ENCODE measurements at regions not wholly inside any gene's neighbourhood (a gene's known extent, or its start where the extent isn't known, plus 50 kb on each side); places are given as distances from the start of the nearest gene placed in this dataset.
"Not testable (repeated sequence)": the region's sequence is repeated elsewhere in the genome, so short reads cannot be mapped to it uniquely, and the experiment has no call there.

GRCh38 chr1:173342736-173343135 lies 134.4 kb upstream of the PRDX6 start:
- no peaks in the 10 kb centered on the region for H3K36me3 Mint-ChIP-seq (ENCODE audit: unreplicated experiment)
- H3K9me3 Mint-ChIP-seq (ENCODE audit: unreplicated experiment) = no peaks in the 10 kb centered on the region
- no peaks in the 10 kb centered on the region for H3K4me1 Mint-ChIP-seq (ENCODE audit: low read depth, unreplicated experiment)
- H3K4me3 Mint-ChIP-seq (ENCODE audit: unreplicated experiment) = no peak overlapping the region
- H3K27me3 Mint-ChIP-seq (ENCODE audit: unreplicated experiment) = peaks cover 1% of the 10 kb centered on the region
- H3K27ac Mint-ChIP-seq (ENCODE audit: unreplicated experiment) = no peak overlapping the region
- DNase-seq = no peak
- TF ChIP-seq CTCF (IDR thresholded peaks at IDR 0.05; ENCODE audit: partially characterized antibody, unreplicated experiment) = no peak

DNA sequence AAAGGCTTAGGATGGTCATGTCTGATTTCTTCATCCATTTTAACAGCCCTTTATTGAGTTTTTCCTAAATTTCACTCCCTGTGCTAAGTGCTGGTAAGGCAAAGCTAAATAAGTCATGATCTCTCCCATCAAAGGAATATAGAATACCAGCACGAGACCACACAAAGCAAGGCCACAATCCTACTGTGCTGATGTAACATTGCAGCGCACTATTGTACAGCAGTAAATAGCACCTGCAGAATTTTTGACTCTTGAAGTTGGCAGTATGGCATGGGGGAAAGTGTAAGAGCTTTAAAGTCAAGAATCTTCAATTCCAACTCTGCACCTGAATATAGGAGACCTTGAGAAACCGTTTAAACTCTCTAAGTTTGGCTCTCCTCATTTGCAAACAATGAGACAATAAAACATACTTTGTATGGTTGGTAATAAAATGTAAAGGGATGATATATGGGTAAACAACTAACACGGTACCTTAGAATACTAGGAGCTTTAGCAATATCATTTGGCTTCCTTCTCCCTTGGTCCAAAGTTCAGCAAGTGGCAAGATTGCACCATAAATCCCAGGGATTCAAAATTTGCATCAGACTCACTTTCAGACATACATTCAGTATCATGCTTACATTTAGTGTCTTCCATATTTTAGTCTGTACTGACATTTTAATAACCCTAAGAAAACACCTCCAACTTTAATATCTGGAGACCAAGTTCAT lies 132.9 kb upstream of the PRDX6 start:
- H3K9me3 Mint-ChIP-seq (ENCODE audit: unreplicated experiment) = no peaks in the 10 kb centered on the region
- H3K27ac Mint-ChIP-seq (ENCODE audit: unreplicated experiment) = no peak overlapping the region
- no peak for TF ChIP-seq CTCF (IDR thresholded peaks at IDR 0.05; ENCODE audit: partially characterized antibody, unreplicated experiment)

DNA sequence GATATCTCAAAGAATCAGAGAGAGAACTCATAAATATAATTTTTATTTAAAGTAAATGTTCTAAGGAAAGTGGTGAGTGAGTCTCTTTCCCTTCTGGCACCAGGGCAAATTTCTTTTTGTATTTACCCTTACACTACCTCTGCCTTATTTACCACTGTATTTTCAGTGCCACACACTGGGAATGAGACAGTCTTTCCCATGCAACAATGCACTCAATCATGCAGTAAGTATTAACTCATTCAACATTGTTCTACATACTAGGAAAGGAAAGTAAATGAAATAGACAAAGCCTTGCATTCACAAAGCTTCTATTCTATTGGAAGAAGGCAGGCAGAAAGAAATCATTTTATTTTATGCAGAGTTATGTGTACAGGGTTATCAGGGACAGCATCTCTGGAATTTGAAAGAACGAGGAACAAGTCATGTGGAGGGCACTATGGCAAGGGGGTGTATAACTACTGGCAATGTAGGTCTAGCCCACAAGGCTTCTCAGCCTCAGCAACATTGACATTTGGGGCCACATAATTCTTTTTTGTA lies 129.8 kb upstream of the PRDX6 start:
- Mint-ChIP-seq H3K4me3 (ENCODE audit: unreplicated experiment) (no peak overlapping the region), H3K4me1 (ENCODE audit: low read depth, unreplicated experiment) (no peaks in the 10 kb centered on the region), H3K36me3 (ENCODE audit: unreplicated experiment) (peaks cover 7% of the 10 kb centered on the region), H3K27me3 (ENCODE audit: unreplicated experiment) (no peaks in the 10 kb centered on the region), H3K9me3 (ENCODE audit: unreplicated experiment) (no peaks in the 10 kb centered on the region), H3K27ac (ENCODE audit: unreplicated experiment) (no peak overlapping the region)
- DNase-seq = no peak
- TF ChIP-seq CTCF (IDR thresholded peaks at IDR 0.05; ENCODE audit: partially characterized antibody, unreplicated experiment) = no peak

More for the DNA sequence above, 132.9 kb upstream of the PRDX6 start:
- Mint-ChIP-seq H3K27me3 (ENCODE audit: unreplicated experiment) (peaks cover 1% of the 10 kb centered on the region), H3K36me3 (ENCODE audit: unreplicated experiment) (no peaks in the 10 kb centered on the region), H3K4me1 (ENCODE audit: low read depth, unreplicated experiment) (no peaks in the 10 kb centered on the region), H3K4me3 (ENCODE audit: unreplicated experiment) (no peak overlapping the region)
- no peak for DNase-seq

DNA sequence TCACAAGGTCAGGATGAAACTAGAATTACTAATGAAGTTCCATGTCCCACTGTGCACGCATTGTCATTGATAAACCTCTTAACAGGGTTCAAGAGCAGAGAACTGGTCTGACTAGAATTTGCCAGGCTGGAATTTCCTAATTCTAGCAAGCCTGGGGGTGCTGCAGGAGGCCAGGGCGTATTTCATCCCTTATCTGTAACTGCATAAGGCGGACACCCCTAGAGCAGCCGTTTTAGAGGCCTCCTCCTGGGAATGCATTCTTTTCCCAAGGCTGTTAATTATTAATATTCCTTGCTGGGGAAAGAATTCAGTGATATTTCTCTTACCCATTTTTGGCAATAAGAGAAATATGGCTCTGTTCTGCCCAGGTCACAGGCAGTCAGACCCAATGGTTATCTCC lies 124.5 kb upstream of the PRDX6 start:
- not testable (repeated sequence) for H3K9me3 Mint-ChIP-seq (ENCODE audit: unreplicated experiment); H3K4me3 Mint-ChIP-seq (ENCODE audit: unreplicated experiment)

DNA sequence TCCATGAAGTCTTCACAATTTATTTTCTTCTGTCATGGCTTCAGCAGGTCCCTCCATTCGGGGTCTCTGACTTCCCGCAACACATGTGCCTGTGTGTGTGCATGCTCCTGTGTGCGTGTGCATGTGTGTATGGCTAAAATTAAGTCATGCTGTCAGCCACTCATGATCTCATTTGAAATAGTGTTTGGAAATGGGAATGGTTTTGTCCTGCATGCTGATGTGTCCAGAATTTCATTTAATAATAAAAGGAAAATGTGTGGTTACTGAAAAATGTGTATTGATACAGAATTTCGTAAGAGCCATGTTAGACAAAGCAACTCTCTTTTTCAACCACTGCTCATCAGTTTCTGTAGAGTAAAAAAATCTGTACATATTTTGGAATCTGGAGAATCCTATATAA lies 123.8 kb upstream of the PRDX6 start:
- Mint-ChIP-seq H3K36me3 (ENCODE audit: unreplicated experiment) (peaks cover 12% of the 10 kb centered on the region), H3K27me3 (ENCODE audit: unreplicated experiment) (no peaks in the 10 kb centered on the region), H3K27ac (ENCODE audit: unreplicated experiment) (no peak overlapping the region), H3K4me3 (ENCODE audit: unreplicated experiment) (no peak overlapping the region), H3K9me3 (ENCODE audit: unreplicated experiment) (peaks cover 1% of the 10 kb centered on the region), H3K4me1 (ENCODE audit: low read depth, unreplicated experiment) (no peaks in the 10 kb centered on the region)
- no peak for DNase-seq
- TF ChIP-seq CTCF (IDR thresholded peaks at IDR 0.05; ENCODE audit: partially characterized antibody, unreplicated experiment) = no peak

More for the DNA sequence above, 124.5 kb upstream of the PRDX6 start:
- not testable (repeated sequence) for DNase-seq; H3K27ac Mint-ChIP-seq (ENCODE audit: unreplicated experiment); H3K4me1 Mint-ChIP-seq (ENCODE audit: low read depth, unreplicated experiment); H3K27me3 Mint-ChIP-seq (ENCODE audit: unreplicated experiment)
- H3K36me3 Mint-ChIP-seq (ENCODE audit: unreplicated experiment) = peaks cover 12% of the 10 kb centered on the region
